HG03565 (cell line): ENCODE measurements at regions not wholly inside any gene's neighbourhood (a gene's known extent, or its start where the extent isn't known, plus 50 kb on each side); places are given as distances from the start of the nearest gene placed in this dataset.
A peak's percentile ranks its signal among the peaks of the same experiment; 100 is the strongest.

ENCODE experiments used
- ATAC-seq: cut with Tn5 transposase; IDR thresholded peaks from one replicate; pipeline ENCODE4 v1.9.1; 2021; ENCODE audit warnings: mild to moderate bottlenecking, moderate library complexity; ENCODE audit not compliant: unreplicated experiment

DNA sequence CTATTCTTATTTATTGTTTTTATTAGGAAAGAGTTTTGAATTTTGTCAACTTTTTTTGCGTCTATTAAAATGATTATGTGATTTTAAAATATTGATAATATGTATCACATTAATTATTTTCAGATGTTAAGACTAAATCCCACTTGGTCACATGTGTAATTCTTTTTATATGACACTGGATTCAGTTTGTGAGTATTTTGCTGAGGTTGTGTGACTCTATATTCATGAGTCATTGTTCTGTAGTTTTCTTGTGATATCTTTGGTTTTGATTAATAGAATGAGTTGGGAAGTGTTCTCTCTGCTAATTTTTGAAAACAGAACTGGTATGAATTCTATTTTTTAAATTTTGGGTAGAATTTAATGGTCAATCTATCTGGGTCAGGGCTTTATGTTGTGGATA is 317.9 kb downstream of the ETS1 start:
- ATAC-seq, result no peak

DNA sequence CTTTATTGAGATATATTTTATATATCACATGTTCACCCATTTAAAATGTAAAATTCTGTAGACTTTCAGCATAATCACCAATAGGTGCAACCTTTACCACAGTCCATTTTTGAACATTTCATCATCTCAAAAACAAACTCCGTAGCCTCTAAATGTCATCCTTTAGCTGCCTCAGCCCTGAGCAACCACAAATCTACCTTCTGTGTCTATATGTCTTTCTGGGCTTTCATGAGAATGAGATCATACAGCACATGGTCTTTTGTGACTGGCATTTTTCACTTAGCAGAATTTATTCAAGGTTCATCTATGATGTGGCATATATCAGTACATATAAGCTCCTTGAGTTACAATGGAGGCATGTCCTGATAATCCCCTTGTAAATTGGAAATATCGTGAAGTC is 320.5 kb downstream of the ETS1 start:
- ATAC-seq, result no peak

DNA sequence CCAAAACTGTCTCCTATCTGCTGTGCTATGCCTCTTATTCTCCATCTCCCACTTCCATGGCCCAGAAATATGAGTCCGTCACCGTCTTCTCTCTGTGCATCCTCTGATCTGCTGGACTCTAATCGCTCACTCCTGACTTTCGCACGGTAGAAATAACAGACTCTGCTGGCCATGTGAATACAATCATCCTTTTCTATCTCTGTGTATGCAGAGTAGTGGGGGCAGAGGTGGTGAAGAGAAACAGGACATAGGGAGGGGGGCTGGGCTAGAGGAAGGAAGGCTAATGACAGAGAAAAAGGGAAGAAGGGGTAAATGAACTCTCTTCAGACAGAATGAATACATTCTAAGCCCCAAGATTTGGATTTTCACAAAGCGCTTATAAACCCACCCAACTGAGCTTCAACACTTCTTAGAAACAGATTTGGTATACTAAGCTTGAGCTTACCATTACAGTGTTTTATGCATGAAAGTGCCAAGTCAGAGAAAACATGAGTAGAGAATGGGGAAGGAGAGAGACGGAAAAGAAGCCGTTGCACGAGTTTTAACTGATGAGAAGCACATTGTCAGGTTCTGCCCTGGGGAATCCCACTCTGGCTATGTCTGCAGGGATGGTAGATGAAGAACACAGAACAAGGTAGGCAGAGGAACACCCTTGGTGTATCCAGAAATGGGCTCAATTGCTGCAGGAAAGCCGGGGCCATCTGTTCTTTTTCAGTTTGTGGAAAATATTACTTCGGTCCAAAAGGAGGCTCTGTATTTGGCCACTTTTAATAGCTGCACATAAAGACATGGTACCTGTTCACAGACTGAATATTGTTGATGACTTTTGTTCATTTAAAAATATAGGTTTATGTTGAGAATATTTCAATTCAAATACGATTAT is 324.7 kb downstream of the ETS1 start:
- ATAC-seq, result no peak

DNA sequence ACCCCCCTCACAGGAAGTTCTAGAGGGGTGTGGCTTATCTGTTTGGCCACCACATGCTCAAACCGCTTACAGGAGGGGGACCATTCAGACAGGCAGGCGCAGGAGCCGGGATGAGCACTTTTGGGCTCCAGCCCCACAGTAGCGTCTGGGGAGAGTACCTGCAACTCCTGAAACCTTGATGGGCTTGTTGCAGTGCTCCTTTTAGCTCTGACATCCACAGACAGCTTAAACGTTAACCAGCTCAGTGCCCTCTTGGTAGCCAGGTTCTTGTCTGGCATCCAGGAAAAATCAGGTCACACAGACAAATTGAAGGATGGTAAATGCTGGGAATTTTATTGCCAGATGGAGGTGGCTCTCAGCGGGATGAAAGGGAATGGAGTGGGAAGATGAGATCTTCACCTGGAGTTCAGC is 326.3 kb downstream of the ETS1 start:
- ATAC-seq, result no peak

DNA sequence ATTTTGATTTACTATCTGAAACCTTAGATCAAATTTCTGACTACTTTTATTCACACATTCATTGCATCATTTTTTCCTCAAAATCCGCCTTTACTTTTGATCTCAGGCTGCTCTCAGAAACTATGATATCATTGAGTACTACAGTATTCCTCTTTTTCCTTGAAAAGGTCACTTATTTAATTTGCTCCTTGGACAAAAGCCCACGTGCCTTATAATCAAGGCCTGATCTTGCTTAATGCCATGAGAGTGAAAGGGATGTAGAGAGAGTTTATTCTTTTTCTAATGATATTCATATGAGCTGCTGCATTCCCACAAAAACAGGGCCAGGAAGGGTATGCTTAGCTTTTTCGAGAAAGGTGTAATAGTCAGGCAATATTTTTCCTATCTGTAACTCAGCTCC is 327.0 kb downstream of the ETS1 start:
- ATAC-seq, result no peak

DNA sequence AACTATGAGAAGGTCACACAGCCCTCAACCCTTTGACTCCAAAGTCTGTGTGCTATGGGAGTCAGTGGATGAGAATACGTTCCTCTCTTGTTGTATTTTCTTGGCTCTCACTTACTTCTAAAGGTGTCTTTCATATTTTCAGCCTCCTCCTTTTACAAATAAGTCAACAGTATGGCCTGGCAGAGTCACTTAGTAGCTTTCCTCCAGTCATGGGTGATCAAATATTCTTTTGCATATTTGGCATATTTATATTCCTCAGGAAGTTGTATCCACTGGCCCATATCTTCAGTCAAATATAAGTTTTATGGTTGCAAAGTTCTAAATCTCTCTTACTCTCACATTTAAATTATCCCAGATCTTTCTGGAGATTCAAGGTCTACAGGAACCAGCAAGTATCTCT is 327.5 kb downstream of the ETS1 start:
- no peak for ATAC-seq

DNA sequence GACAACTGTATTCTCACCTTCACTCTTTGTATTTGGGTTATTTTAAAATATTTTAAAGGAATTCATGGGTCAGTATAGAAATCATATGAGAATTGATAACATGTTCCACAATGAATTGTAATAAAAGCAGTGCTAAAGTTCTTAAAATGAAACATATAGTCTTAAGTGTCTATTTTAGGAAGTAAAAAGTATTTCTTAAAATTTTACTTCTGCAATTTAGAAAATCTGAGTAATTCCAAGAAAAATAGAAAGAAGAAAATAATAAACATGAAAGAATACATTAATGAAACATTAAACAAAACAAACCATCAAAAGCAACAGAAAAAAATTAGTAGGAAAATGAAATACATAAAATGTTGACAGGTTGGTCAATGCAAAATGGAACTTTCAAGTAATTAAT is 332.4 kb downstream of the ETS1 start:
- no peak for ATAC-seq

DNA sequence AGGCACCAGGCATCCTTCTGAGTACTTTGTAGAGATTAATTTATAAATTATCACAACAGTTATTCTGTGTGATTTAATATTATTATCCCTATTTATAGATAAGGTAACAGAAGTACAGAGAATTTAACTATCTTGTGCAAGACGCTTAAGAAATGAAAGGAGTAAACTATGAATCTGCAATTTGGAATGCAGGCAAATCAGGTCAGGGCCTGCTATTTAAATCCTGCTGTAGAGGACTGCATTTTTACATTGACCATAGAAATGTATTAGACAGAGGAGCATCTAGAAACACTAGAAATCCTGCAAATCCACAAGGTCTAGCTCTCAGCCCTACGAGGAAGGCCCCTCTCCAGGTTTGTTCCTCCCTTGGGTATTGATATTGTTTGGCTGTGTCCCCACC is 336.2 kb downstream of the ETS1 start:
- no peak for ATAC-seq

DNA sequence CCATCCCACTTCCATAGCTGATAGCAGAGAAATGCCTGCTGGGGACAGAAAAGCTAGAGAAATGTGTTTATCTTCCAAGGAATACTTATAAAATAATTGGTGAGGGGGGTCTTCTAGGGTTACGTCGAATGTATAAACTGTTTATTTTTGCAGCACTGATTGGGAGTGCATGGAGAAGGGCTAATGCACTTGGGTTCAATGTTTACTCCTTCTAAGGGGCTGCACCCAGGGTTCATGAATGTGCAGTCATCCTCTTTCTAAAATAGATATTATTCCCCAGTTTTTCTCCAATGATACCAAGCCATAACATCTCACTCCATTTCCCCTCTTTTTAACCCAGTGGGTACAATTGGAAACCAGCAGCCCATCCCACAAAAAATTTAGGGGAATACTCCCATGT is 336.9 kb downstream of the ETS1 start:
- no peak for ATAC-seq

DNA sequence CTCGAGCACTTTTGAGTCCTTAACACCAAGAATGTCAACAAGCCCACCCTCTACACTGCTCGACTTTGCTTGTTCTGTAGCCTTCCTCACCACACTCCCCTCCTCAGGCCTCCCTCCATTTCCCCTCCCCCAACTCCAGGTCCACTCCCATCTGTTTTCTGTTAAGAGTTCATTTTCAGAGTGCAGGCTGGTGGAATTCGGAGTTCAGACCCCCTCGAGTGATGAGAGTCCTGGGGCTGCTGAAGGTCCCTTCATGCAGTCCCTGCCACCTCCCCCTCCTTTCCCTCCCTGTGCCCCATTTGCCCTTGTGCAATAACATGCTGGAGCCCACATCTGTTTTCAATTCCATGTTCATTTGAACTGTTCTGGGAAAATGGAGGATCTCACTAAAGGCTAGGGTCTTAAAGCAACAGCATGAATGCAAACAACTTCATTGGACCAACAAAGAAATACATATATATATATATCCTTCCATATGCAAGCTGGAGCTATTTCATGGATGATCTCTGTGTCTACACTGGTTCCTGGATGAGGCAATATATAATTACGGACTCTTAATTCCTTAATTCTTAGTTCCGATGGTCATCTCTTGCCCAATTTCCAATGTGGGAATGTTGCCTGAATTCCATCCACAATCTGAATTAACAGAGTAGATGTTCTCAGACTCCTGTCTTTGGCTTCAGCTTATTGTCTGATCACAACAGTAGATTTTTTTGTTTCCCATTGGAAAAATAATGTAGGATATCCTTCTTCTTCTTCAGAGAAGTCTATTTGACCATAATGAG is 340.4 kb downstream of the ETS1 start:
- no peak for ATAC-seq

DNA sequence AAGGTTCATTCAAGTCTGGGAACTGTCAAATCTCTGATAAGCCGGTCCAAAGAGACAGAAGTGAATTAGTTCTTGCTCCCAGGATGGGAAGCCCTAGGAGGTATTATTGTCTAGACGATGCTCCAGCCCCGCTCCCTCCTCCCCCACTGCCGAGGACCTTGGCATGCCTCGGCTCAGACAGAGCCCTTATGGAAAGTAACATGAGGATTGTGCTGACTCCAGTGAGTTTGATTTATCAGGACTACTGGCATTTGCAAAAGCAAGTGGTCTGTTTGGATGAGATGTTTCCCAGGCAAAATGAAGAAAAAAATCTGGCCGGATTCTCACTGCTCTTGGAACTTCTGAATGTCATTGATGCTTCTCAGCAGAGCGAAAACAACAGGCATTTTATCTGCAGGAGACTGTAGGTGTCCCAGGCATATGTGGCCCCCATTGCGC is 341.0 kb downstream of the ETS1 start:
- no peak for ATAC-seq

DNA sequence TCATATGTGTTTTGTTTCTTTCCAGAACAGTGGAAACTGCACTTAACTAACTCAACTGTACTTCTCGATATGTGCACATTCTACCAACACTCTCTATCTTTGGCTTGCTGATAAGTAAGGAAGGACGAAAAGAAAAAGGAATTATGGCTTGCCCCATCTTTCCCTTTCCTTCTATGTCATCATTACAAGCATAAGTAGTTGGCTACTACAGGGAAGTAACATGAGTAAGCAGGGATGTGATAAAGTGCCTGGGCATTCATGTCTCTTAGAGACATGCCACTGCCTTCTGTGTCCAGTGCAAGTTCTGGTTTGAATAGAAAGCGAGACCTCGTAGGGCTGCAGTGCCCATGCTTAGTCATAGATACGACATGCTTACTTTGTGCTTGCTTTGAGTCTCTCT is 342.5 kb downstream of the ETS1 start:
- no peak for ATAC-seq

DNA sequence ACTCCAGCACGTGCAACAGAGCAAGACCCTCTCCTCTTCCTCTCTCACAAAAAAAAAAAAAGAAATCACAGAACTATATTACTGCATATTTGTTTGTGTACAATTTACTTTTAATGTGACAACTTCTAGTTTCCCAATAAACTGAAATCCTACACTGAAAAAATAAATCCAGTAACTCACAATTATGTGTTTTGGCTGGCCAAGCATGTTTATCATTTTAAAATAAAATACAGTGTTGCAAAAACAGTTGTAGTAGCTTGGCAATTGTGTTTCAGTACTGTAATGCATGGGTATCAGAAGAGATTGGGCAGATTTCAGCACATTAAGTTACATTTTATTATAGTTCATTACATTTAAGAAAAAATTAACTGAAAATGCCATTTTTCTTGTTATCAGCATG is 344.9 kb downstream of the ETS1 start:
- no peak for ATAC-seq

DNA sequence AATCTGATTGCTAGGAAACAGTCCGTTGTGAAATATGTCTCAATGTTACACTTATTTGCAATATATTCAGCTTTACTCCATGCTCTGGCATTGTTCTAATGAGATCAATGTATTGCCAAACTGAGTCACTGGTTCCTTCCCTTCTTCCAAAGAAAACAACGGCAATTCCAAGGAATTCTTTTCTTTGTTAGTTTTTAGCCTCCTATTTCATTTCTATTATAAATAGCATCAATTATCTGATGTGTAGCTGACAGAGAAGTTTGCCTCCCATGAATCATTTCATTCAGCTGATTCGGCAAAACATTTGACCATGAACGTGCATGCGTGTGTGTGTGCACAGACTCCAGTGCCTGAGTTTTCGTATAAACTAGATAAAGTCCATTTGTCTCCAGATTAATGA is 346.8 kb downstream of the ETS1 start:
- ATAC-seq, result no peak

DNA sequence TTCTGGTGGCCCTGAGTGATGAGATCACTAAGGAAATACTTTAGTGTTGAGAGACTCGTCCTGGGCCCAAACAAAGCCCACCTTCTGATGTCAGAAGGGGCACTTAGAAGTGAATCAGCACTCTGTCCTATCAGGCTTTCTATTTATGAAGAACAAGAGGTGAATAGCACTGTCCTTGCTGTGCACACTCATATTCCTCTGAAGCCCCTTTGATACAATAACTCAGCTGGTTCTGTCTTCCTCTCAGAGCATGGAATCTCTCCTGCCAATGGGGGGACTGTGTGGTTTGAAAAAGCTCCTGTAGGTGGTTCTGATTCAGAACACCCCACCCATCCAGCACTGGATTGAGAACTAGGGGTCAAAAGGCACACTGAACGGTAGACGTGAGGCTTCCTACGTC is 348.1 kb downstream of the ETS1 start:
- ATAC-seq, result no peak

DNA sequence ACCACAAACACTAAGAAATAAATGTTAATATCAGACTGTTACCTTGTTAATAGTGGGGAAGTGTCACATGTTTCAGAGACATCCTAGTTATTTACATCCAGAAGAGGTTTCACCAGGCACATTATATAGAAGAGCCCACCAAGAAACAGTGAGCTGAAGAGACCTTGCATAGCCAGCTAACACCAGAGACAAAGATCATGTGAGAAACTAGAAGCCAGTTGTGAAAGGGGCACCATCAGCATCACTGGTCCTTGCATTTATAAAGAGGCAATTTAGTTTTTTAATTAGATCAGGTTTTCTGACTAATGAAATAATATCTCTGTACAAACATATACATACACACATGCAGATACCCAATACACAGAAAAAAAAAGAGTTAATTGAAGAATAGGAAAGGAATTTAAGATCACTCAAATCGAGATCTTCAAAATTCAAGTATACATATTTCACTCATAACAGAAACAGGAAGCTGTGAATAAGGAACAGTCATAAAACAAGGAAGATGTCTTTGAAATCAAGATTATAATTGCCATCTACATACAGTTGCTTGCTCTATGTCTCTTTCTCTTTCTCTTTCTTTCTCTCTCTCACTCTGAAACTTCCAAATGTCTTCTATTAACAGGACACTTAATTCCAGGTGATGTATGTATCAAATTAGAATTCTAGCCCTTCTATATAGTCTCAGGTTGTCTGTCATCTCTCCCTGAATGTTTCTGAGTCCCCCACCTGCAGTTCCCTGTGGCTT is 348.7 kb downstream of the ETS1 start:
- peak; percentile 77 for ATAC-seq

DNA sequence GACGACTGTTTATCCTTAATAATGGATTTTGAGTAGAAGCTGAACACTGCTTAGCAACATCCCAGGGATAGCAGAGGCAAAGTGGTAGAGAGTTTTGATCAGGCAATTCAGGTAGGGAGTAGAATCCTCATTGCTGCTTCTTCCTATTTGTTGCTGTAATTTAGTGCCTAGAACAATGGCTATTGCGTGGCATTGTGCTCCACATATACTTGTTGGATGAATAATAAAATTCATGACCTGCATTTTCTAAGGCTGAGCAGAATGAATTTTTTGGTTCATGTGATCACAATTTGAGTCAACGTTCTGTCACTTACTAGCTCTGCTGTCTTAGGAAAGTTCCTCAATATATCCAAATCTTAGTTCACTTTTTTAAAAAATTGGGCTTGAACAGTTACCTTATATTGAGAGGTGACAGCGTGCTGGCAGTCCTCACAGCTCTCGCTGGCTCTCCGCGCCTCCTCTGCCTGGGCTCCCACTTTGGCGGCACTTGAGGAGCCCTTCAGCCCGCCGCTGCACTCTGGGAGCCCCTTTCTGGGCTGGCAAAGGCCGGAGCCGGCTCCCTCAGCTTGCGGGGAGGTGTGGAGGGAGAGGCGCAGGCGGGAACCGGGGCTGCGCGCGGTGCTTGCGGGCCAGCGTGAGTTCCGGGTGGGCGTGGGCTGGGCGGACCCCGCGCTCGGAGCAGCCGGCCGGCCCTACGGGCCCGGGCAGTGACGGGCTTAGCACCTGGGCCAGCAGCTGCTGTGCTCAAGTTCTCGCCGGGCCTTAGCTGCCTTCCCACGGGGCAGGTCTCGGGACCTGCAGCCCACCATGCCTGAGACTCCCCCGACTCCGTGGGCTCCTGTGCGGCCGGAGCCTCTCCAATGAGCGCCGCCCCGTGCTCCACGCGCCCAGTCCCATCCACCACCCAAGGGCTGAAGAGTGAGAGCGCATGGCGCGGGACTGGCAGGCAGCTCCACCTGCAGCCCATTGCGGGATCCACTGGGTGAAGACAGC is 350.6 kb downstream of the ETS1 start:
- no peak for ATAC-seq

DNA sequence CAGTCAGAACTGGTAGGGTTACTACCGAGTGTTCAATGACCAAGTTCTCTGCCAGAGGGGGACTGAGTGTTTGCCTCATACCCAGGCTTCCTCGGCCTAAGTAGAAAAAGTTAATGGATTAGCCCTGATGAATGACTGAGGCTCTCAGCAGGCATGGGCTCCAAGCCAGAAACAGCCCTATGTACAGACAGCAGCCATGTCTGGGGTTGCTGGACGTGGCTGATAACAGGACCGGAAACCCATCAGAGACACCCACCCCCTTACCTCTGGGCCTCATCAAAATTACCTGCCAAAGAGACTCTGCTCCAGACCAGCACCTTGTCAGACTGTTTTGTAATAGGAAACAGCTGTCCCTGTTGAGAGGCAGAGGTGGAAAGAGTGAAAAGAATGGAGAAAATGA is 351.4 kb downstream of the ETS1 start:
- no peak for ATAC-seq

DNA sequence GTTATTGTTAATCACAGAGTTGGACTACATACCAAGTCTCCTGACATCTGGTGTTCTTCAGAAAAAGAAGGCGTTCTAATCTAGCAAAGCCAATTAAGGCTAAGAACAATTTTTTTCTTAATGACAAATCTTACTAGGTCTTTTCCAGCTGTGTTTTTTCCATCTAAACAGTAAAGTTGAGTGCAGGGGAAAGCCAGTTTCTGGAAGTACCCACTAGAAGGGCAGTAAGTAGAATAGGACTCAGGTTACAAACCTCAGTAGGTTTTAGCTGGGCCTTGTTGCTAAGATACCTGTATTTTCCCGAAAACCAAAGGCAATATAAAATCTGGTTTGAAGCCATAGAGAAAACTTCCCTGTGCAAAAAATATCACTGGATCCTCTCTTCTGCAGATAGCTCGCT is 351.9 kb downstream of the ETS1 start:
- no peak for ATAC-seq

DNA sequence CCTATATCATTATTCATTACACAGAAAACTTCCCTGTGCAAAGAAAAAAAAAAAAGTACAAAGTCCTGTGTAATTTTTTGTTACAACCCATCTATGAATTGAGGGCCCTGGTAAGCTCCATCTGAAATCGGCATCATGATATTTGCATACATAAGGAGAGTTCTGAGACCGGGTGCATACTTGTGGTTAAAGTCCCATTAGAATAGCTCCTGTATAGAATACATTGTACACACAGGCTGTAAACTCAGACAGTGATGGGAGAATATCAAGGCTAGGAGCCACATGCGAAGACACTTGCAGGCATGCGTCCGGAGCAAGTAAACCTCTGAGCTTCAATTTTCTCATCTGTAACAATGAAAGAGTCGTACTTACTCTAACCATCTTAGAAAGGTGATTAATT is 353.2 kb downstream of the ETS1 start:
- no peak for ATAC-seq
